HG03196 (cell line): ENCODE measurements at regions not wholly inside any gene's neighbourhood (a gene's known extent, or its start where the extent isn't known, plus 50 kb on each side); places are given as distances from the start of the nearest gene placed in this dataset.
"Not testable (repeated sequence)": the region's sequence is repeated elsewhere in the genome, so short reads cannot be mapped to it uniquely, and the experiment has no call there.

Source experiments
- ATAC-seq: cut with Tn5 transposase; IDR thresholded peaks from one replicate; pipeline ENCODE4 v1.9.1; 2021; ENCODE audit not compliant: unreplicated experiment

GRCh38 chr3:80769683-80770082, 991.8 kb downstream of the GBE1 start:
- ATAC-seq = no peak

GRCh38 chr3:80767604-80768003, 993.8 kb downstream of the GBE1 start:
- no peak for ATAC-seq

GRCh38 chr3:80754969-80755368, 987.2 kb upstream of the ROBO1 start:
- ATAC-seq = no peak

- ATAC-seq = no peak
These were observed 985.2 kb upstream of the ROBO1 start for GRCh38 chr3:80753021-80753420.

GRCh38 chr3:80750637-80751036, 982.8 kb upstream of the ROBO1 start:
- no peak for ATAC-seq

- ATAC-seq = no peak
These were observed 967.1 kb upstream of the ROBO1 start for GRCh38 chr3:80734920-80735319.

- ATAC-seq = no peak
These were observed 966.7 kb upstream of the ROBO1 start for GRCh38 chr3:80734483-80734882.

GRCh38 chr3:80733522-80734176, 965.9 kb upstream of the ROBO1 start:
- ATAC-seq = no peak

- ATAC-seq = not testable (repeated sequence)
These were observed 959.8 kb upstream of the ROBO1 start for GRCh38 chr3:80727561-80727960.

GRCh38 chr3:80709597-80710322, 942.0 kb upstream of the ROBO1 start:
- not testable (repeated sequence) for ATAC-seq

- no peak for ATAC-seq
These were observed 937.5 kb upstream of the ROBO1 start for GRCh38 chr3:80705290-80705689.

- no peak for ATAC-seq
These were observed 933.6 kb upstream of the ROBO1 start for GRCh38 chr3:80701349-80701748.

- ATAC-seq = no peak
These were observed 929.5 kb upstream of the ROBO1 start for GRCh38 chr3:80697291-80697690.

GRCh38 chr3:80696280-80696679, 928.5 kb upstream of the ROBO1 start:
- ATAC-seq = no peak

GRCh38 chr3:80688814-80689213, 921.0 kb upstream of the ROBO1 start:
- ATAC-seq = no peak

GRCh38 chr3:80682951-80683350, 915.2 kb upstream of the ROBO1 start:
- ATAC-seq = no peak

- no peak for ATAC-seq
These were observed 914.4 kb upstream of the ROBO1 start for GRCh38 chr3:80682235-80682634.

GRCh38 chr3:80677796-80678195, 910.0 kb upstream of the ROBO1 start:
- no peak for ATAC-seq

GRCh38 chr3:80676866-80677265, 909.1 kb upstream of the ROBO1 start:
- ATAC-seq = no peak

- ATAC-seq = no peak
These were observed 908.5 kb upstream of the ROBO1 start for GRCh38 chr3:80676261-80676660.

- no peak for ATAC-seq
These were observed 908.0 kb upstream of the ROBO1 start for GRCh38 chr3:80675790-80676189.

- ATAC-seq = no peak
These were observed 900.9 kb upstream of the ROBO1 start for GRCh38 chr3:80668600-80669294.
